ENCODE measurements at regions not wholly inside any gene's neighbourhood (a gene's known extent, or its start where the extent isn't known, plus 50 kb on each side); places are given as distances from the start of the nearest gene placed in this dataset.

DNA sequence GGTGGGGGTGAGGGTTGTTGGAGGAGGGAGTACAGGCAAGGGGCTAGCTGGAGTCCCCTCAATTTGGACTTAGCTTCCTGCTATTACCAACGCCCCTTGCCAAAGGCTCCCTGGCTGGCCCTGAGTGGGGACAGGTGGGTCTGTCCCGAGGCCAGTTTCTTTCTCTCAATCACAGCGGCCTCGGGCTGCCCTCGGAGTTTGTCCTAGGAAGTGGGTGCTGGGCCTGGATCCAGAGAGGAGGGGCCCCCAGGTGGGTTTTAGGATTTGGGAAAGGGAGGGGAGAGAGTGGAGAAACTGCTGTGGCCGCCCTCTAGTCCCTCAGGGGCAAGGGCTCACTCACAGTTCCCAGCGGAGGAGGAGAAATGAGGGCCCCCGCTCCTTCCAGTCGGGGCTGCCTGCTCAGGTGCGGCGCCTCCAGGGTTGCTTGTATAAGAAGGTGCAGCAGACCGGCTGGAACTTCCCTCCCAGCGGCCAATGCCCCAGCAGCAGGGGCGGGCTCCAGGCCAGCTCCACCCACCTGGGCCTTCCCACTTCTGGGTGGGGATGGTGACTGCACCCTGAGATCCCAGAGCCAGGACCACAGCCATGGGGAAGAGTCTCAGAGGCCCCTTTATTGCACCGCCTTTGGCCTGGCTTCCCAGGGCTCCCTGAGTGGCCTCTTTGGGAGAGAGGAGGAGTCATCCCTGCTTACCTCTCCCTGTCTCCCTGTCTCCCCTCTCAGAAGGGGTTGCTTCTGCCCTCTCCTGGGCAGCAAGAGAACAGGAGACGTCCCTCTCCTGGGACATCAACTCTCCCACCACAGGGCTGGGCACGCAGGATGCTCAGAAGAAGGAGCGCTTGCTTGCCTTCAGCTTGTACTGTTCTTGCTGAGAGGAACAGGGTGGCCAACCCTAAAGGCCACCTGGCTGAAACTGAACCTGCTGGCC, 112.0 kb upstream of the SMURF2 start (continued):
- TF ChIP-seq, protein P1, sequence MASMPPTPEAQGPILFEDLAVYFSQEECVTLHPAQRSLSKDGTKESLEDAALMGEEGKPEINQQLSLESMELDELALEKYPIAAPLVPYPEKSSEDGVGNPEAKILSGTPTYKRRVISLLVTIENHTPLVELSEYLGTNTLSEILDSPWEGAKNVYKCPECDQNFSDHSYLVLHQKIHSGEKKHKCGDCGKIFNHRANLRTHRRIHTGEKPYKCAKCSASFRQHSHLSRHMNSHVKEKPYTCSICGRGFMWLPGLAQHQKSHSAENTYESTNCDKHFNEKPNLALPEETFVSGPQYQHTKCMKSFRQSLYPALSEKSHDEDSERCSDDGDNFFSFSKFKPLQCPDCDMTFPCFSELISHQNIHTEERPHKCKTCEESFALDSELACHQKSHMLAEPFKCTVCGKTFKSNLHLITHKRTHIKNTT (CRISPR knock-in tag; IDR thresholded peaks at IDR 0.05): no peak
- TF ChIP-seq, protein P2, sequence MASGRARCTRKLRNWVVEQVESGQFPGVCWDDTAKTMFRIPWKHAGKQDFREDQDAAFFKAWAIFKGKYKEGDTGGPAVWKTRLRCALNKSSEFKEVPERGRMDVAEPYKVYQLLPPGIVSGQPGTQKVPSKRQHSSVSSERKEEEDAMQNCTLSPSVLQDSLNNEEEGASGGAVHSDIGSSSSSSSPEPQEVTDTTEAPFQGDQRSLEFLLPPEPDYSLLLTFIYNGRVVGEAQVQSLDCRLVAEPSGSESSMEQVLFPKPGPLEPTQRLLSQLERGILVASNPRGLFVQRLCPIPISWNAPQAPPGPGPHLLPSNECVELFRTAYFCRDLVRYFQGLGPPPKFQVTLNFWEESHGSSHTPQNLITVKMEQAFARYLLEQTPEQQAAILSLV (CRISPR knock-in tag; IDR thresholded peaks at IDR 0.05; ENCODE audit: borderline replicate concordance): 0 out of 2 replicates have a peak, but pooled peaks have one; percentile 22
- no peak; the same call in 1 of the 2 replicates for TF ChIP-seq ZNF652 (CRISPR knock-in tag; IDR thresholded peaks at IDR 0.05; ENCODE audit: borderline replicate concordance, low read depth)
- no peak for TF ChIP-seq GPN1 (CRISPR knock-in tag; IDR thresholded peaks at IDR 0.05; ENCODE audit: borderline replicate concordance)
- TF ChIP-seq ZNF7 (CRISPR knock-in tag; IDR thresholded peaks at IDR 0.05): no peak
- no peak for TF ChIP-seq FOXA1 (IDR thresholded peaks at IDR 0.05)
- TF ChIP-seq FOXA1 (CRISPR knock-in tag; IDR thresholded peaks at IDR 0.05): no peak
- no peak for TF ChIP-seq EEA1 (CRISPR knock-in tag; IDR thresholded peaks at IDR 0.05; ENCODE audit: borderline replicate concordance)
- TF ChIP-seq, protein P3, sequence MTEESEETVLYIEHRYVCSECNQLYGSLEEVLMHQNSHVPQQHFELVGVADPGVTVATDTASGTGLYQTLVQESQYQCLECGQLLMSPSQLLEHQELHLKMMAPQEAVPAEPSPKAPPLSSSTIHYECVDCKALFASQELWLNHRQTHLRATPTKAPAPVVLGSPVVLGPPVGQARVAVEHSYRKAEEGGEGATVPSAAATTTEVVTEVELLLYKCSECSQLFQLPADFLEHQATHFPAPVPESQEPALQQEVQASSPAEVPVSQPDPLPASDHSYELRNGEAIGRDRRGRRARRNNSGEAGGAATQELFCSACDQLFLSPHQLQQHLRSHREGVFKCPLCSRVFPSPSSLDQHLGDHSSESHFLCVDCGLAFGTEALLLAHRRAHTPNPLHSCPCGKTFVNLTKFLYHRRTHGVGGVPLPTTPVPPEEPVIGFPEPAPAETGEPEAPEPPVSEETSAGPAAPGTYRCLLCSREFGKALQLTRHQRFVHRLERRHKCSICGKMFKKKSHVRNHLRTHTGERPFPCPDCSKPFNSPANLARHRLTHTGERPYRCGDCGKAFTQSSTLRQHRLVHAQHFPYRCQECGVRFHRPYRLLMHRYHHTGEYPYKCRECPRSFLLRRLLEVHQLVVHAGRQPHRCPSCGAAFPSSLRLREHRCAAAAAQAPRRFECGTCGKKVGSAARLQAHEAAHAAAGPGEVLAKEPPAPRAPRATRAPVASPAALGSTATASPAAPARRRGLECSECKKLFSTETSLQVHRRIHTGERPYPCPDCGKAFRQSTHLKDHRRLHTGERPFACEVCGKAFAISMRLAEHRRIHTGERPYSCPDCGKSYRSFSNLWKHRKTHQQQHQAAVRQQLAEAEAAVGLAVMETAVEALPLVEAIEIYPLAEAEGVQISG (CRISPR knock-in tag; IDR thresholded peaks at IDR 0.05): no peak; the same call in 1 of the 2 replicates
- TF ChIP-seq FOXJ3 (CRISPR knock-in tag; IDR thresholded peaks at IDR 0.05; ENCODE audit: borderline replicate concordance): no peak
- TF ChIP-seq, protein P4, sequence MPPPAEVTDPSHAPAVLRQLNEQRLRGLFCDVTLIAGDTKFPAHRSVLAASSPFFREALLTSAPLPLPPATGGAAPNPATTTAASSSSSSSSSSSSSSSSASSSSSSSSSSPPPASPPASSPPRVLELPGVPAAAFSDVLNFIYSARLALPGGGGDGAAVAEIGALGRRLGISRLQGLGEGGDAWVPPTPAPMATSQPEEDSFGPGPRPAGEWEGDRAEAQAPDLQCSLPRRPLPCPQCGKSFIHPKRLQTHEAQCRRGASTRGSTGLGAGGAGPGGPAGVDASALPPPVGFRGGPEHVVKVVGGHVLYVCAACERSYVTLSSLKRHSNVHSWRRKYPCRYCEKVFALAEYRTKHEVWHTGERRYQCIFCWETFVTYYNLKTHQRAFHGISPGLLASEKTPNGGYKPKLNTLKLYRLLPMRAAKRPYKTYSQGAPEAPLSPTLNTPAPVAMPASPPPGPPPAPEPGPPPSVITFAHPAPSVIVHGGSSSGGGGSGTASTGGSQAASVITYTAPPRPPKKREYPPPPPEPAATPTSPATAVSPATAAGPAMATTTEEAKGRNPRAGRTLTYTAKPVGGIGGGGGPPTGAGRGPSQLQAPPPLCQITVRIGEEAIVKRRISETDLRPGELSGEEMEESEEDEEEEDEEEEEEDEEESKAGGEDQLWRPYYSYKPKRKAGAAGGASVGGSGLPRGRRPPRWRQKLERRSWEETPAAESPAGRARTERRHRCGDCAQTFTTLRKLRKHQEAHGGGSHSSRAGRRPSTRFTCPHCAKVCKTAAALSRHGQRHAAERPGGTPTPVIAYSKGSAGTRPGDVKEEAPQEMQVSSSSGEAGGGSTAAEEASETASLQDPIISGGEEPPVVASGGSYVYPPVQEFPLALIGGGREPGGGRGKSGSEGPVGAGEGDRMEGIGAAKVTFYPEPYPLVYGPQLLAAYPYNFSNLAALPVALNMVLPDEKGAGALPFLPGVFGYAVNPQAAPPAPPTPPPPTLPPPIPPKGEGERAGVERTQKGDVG (CRISPR knock-in tag; IDR thresholded peaks at IDR 0.05; ENCODE audit: borderline replicate concordance): peak; percentile 39; the same call in 1 of the 2 replicates
- TF ChIP-seq NCOR1 (IDR thresholded peaks at IDR 0.05; ENCODE audit: borderline replicate concordance, low read length): no peak
- TF ChIP-seq TCF7 (IDR thresholded peaks at IDR 0.05; ENCODE audit: low read depth): no peak
- TF ChIP-seq ZNF530 (CRISPR knock-in tag; IDR thresholded peaks at IDR 0.05; ENCODE audit: low read depth): no peak
- no peak for TF ChIP-seq ZNF644 (CRISPR knock-in tag; IDR thresholded peaks at IDR 0.05; ENCODE audit: low read depth)
- TF ChIP-seq, protein P5, sequence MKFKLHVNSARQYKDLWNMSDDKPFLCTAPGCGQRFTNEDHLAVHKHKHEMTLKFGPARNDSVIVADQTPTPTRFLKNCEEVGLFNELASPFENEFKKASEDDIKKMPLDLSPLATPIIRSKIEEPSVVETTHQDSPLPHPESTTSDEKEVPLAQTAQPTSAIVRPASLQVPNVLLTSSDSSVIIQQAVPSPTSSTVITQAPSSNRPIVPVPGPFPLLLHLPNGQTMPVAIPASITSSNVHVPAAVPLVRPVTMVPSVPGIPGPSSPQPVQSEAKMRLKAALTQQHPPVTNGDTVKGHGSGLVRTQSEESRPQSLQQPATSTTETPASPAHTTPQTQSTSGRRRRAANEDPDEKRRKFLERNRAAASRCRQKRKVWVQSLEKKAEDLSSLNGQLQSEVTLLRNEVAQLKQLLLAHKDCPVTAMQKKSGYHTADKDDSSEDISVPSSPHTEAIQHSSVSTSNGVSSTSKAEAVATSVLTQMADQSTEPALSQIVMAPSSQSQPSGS (CRISPR knock-in tag; IDR thresholded peaks at IDR 0.05): no peak
- no peak for TF ChIP-seq NBN (conservative IDR thresholded peaks at IDR 0.05)
- no peak for TF ChIP-seq RAD51 (IDR thresholded peaks at IDR 0.05; ENCODE audit: borderline replicate concordance)
- TF ChIP-seq CENPBD1 (CRISPR knock-in tag; IDR thresholded peaks at IDR 0.05; ENCODE audit: borderline replicate concordance, low read depth): no peak
- no peak for TF ChIP-seq ZFAT (CRISPR knock-in tag; conservative IDR thresholded peaks at IDR 0.05)

All from HepG2 (cell line).